ENCODE measurements at regions not wholly inside any gene's neighbourhood (a gene's known extent, or its start where the extent isn't known, plus 50 kb on each side); places are given as distances from the start of the nearest gene placed in this dataset.

GRCh38 chr18:76593843-76594242 is 98.8 kb upstream of the ZNF516 start:
- TF ChIP-seq CTCF (conservative IDR thresholded peaks at IDR 0.05 in 1 of 2, IDR thresholded peaks at IDR 0.05 in 1 of 2; ENCODE audit: low read depth in 1 of 2, low read length in 2 of 2): no peak
- no peak for TF ChIP-seq EZH2 (IDR thresholded peaks at IDR 0.05; ENCODE audit: low read length, missing control alignments)

Measured in fibroblast of lung (primary cell).